HepG2 (cell line): ENCODE measurements at regions not wholly inside any gene's neighbourhood (a gene's known extent, or its start where the extent isn't known, plus 50 kb on each side); places are given as distances from the start of the nearest gene placed in this dataset.

Source experiments
- ATAC-seq: fragments of 200-7000 bp; cut with Tn5 transposase; 3 replicates; pipeline ENCODE4 v1.9.1; 2020; ENCODE audit warnings: mild to moderate bottlenecking, moderate library complexity
- BruUV-seq: library from RNA; stranded (reverse); fragments of 400-500 nt; replicated peaks from 2 replicates; lab custom pipeline; 2021; lab: Mats Ljungman, UMichigan
- CTCF ChIA-PET: fragments of 300-600 bp; formaldehyde crosslinking; extraction: SDS; loops from one replicate; lab custom pipeline; 2021; ENCODE audit warnings: low total read pairs, inconsistent platforms, low intra/inter-chr PET ratio; lab: Yijun Ruan, JAX
- POLR2A ChIA-PET: fragments of 350-600 bp; sonication (Branson Sonifier 250); formaldehyde crosslinking; loops from one replicate; lab custom pipeline; 2020; ENCODE audit warnings: antibody characterized with exemption, inconsistent platforms; lab: Yijun Ruan, JAX
- DNase-seq: peaks from one replicate; pipeline ENCODE4 v3.0.0-alpha.2; 2015; ENCODE audit warnings: low spot score
- FAIRE-seq: peaks from 3 replicates; lab custom pipeline; 2011; peaks lifted over from hg19 to GRCh38; lab: Jason Lieb, UNC
- H2AFZ ChIP-seq: one replicate; pipeline ENCODE4 v1.6.1; 2011; ENCODE audit warnings: low read length, inconsistent platforms
- H3K27ac ChIP-seq: fragments of 300-600 bp; 3 replicates; pipeline ENCODE4 v1.8.0; 2011; ENCODE audit warnings: mixed run types, mild to moderate bottlenecking, mixed read lengths, low read length, inconsistent platforms; ENCODE audit not compliant: insufficient read depth; ENCODE audit errors: extremely low read length
- H3K27me3 ChIP-seq, 2 experiments: fragments of 200-600 bp in 1 of 2; 2 replicates in 1 of 2; 3 replicates in 1 of 2; pipeline versions ENCODE4 v1.6.0 to v1.8.0; 2011; ENCODE audit warnings: low read length in 2 of 2, mild to moderate bottlenecking in 2 of 2, moderate library complexity in 2 of 2, inconsistent platforms in 1 of 2; ENCODE audit not compliant: insufficient read depth in 2 of 2, control insufficient read depth in 1 of 2
- H3K36me3 ChIP-seq, 2 experiments: fragments of 200-600 bp in 1 of 2; replicated peaks in 1 of 2; 2 replicates in 1 of 2; 3 replicates in 1 of 2; pipeline versions ENCODE4 v1.5.1 to v1.8.0; 2011; ENCODE audit warnings: low read length in 2 of 2, inconsistent platforms in 1 of 2; ENCODE audit not compliant: insufficient read depth in 2 of 2, control insufficient read depth in 1 of 2
- H3K4me1 ChIP-seq: 2 replicates; pipeline ENCODE4 v1.5.1; 2012; ENCODE audit warnings: low read length, inconsistent platforms; ENCODE audit not compliant: insufficient read depth
- H3K4me2 ChIP-seq: 2 replicates; pipeline ENCODE4 v1.6.0; 2011; ENCODE audit warnings: low read depth, low read length, inconsistent platforms
- H3K4me3 ChIP-seq, 3 experiments: fragments of 200-600 bp in 1 of 3; sonication (generic), shearing (Covaris generic) in 1 of 3; replicated peaks in 1 of 3; 2 replicates each; pipeline ENCODE4 v1.5.1; 2011 to 2016; ENCODE audit warnings: low read length in 3 of 3, inconsistent platforms in 2 of 3, low read depth in 2 of 3, mild to moderate bottlenecking in 2 of 3, control low read depth in 1 of 3, mixed read lengths in 1 of 3; ENCODE audit not compliant: insufficient read depth in 1 of 3
- H3K79me2 ChIP-seq: one replicate; pipeline ENCODE4 v1.6.1; 2011; ENCODE audit warnings: low read length, inconsistent platforms; ENCODE audit not compliant: insufficient read depth
- H3K9ac ChIP-seq: 2 replicates; pipeline ENCODE4 v1.6.0; 2011; ENCODE audit warnings: mild to moderate bottlenecking, low read depth, low read length, inconsistent platforms; ENCODE audit not compliant: insufficient read depth
- H3K9me3 ChIP-seq: 2 replicates; pipeline ENCODE4 v1.5.1; 2012; ENCODE audit warnings: mild to moderate bottlenecking, low read length
- H4K20me1 ChIP-seq: 2 replicates; pipeline ENCODE4 v1.6.0; 2011; ENCODE audit warnings: inconsistent platforms, mild to moderate bottlenecking, low read length, moderate library complexity; ENCODE audit not compliant: insufficient read depth
- GLI4 ChIP-seq: sonication (generic); formaldehyde crosslinking; IDR thresholded peaks from 2 replicates; pipeline ENCODE4 v1.5.1; 2020; ENCODE audit warnings: missing genetic modification reagents, mild to moderate bottlenecking, moderate library complexity, borderline replicate concordance
- HOXA5 ChIP-seq: sonication (generic); formaldehyde crosslinking; IDR thresholded peaks from 2 replicates; pipeline ENCODE4 v1.4.0; 2020; ENCODE audit warnings: missing genetic modification reagents
- JDP2 ChIP-seq: sonication (generic); formaldehyde crosslinking; IDR thresholded peaks from 2 replicates; pipeline ENCODE4 v1.8.1; 2022; ENCODE audit warnings: missing genetic modification reagents, borderline replicate concordance
- JUNB ChIP-seq: sonication (generic); formaldehyde crosslinking; IDR thresholded peaks from 2 replicates; pipeline ENCODE4 v1.8.0; 2022; ENCODE audit warnings: missing genetic modification reagents, mild to moderate bottlenecking, borderline replicate concordance
- MAFF ChIP-seq: IDR thresholded peaks from 2 replicates; pipeline ENCODE4 v1.6.1; 2011; ENCODE audit warnings: low read depth, low read length, improper control_type of control experiment
- MAZ ChIP-seq, 2 experiments: sonication (generic) in 1 of 2; formaldehyde crosslinking in 1 of 2; IDR thresholded peaks; 2 replicates each; pipeline versions ENCODE4 v1.5.0 to v1.6.1; 2012 to 2020; ENCODE audit warnings: low read depth in 2 of 2, mild to moderate bottlenecking in 2 of 2, borderline replicate concordance in 1 of 2, improper control_type of control experiment in 1 of 2, low read length in 1 of 2, missing genetic modification reagents in 1 of 2, moderate library complexity in 1 of 2
- MEIS2 ChIP-seq: sonication (generic); formaldehyde crosslinking; IDR thresholded peaks from 2 replicates; pipeline ENCODE4 v1.9.0; 2021; ENCODE audit warnings: mild to moderate bottlenecking, missing genetic modification reagents
- NFATC3 ChIP-seq: sonication (generic); formaldehyde crosslinking; IDR thresholded peaks from 2 replicates; pipeline ENCODE4 v1.5.1; 2020; ENCODE audit warnings: mild to moderate bottlenecking, missing genetic modification reagents
- NFE2 ChIP-seq: sonication (generic); formaldehyde crosslinking; IDR thresholded peaks from 2 replicates; pipeline ENCODE4 v1.4.0; 2020; ENCODE audit warnings: missing genetic modification reagents
- RNF2 ChIP-seq: fragments of 450-650 bp; conservative IDR thresholded peaks from 2 replicates; pipeline ENCODE4 v1.6.1; 2016; ENCODE audit warnings: low read depth
- ZBTB37 ChIP-seq: sonication (generic); formaldehyde crosslinking; IDR thresholded peaks from 2 replicates; pipeline ENCODE4 v1.4.0; 2020; ENCODE audit warnings: mild to moderate bottlenecking, missing genetic modification reagents
- ZFP1 ChIP-seq: IDR thresholded peaks from 2 replicates; pipeline ENCODE4 v1.6.1; 2016
- ZFP41 ChIP-seq: sonication (generic); formaldehyde crosslinking; IDR thresholded peaks from 2 replicates; pipeline ENCODE4 v1.4.0; 2020; ENCODE audit warnings: mild to moderate bottlenecking, missing genetic modification reagents, borderline replicate concordance
- ZNF3 ChIP-seq: IDR thresholded peaks from 2 replicates; pipeline ENCODE4 v1.7.0; 2017; ENCODE audit warnings: inconsistent platforms
- ZNF687 ChIP-seq: sonication (generic); formaldehyde crosslinking; IDR thresholded peaks from 2 replicates; pipeline ENCODE4 v1.5.1; 2020; ENCODE audit warnings: mild to moderate bottlenecking, missing genetic modification reagents, moderate library complexity
- WGBS: methylation state at CpG from one replicate; pipeline ENCODE4 v1.1.6; 2017; ENCODE audit warnings: low lambda C conversion rate; 5-methylcytosine and 5-hydroxymethylcytosine counted together
- in situ Hi-C: cut with HindIII; loops from 2 replicates; pipeline ENCODE4 v1.10.0; 2017; ENCODE audit warnings: low pct_unique_long_range_greater_than_20kb; ENCODE audit not compliant: extremely low pct_ligation_motif_present
- intact Hi-C: fragments of 100-400 bp; cut with micrococcal nuclease; formaldehyde crosslinking; loops from one replicate; pipeline ENCODE4 v1.10.0; 2022; ENCODE audit not compliant: unreplicated experiment
- TF ChIP-seq, protein P1 (sequence below): sonication (generic); formaldehyde crosslinking; IDR thresholded peaks from 2 replicates; pipeline ENCODE4 v1.5.1; 2020; ENCODE audit warnings: mild to moderate bottlenecking, missing genetic modification reagents, moderate library complexity
- TF ChIP-seq, protein P2 (sequence below): sonication (generic); formaldehyde crosslinking; IDR thresholded peaks from 2 replicates; pipeline ENCODE4 v1.4.0; 2020; ENCODE audit warnings: mild to moderate bottlenecking, missing genetic modification reagents
- TF ChIP-seq, protein P3 (sequence below): sonication (generic); formaldehyde crosslinking; IDR thresholded peaks from 2 replicates; pipeline ENCODE4 v1.4.0; 2020; ENCODE audit warnings: mild to moderate bottlenecking, missing genetic modification reagents

DNA sequence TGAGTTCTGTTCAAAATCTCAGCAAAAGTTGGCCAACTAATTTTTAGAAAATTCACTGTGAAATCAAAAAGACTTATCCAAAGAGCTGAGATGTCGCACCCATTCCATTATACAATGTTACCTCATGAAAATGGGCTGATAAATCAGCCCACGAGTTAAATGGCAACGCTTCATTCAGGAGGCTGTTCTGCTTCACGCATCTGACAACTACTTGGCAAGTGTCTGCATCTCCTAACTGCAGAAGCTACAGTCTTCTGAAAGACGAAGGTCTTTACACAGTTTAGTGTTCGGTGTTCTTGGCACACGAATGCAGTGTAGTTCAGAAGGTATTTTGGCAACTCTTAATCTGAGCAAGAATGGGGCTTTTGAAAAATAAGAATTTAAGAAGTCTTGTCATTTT is 166.6 kb upstream of the DKK2 start:
- FAIRE-seq (no peak), DNase-seq (no peak), ATAC-seq (no peak)
- Histone ChIP-seq H4K20me1 (no peaks in the 10 kb centered on the region), H3K27ac (no peak overlapping the region), H3K79me2 (no peaks in the 10 kb centered on the region), H3K4me3 (no peak overlapping the region), H2AFZ (no peak overlapping the region), H3K27me3 (no peaks in the 10 kb centered on the region), H3K9ac (no peak overlapping the region), H3K4me1 (no peaks in the 10 kb centered on the region), H3K4me2 (no peak overlapping the region), H3K9me3 (no peaks in the 10 kb centered on the region), H3K36me3 (no peaks in the 10 kb centered on the region)
- BruUV-seq = no TSS peak
- ChIA-PET CTCF (no interaction called here), POLR2A (no interaction called here)
- in situ Hi-C loops (no loop called here), intact Hi-C loops (no loop called here)
- 30% methylated on average over 7 of the region's 7 CpGs for WGBS
- TF ChIP-seq RNF2 (no peak), ZNF3 (CRISPR knock-in tag) (no peak), ZBTB37 (CRISPR knock-in tag) (no peak), GLI4 (no peak), HOXA5 (CRISPR knock-in tag) (no peak), NFATC3 (no peak), ZFP1 (CRISPR knock-in tag) (no peak), JDP2 (CRISPR knock-in tag) (no peak), ZFP41 (no peak), JUNB (CRISPR knock-in tag) (no peak), MAFF (no peak), ZNF687 (CRISPR knock-in tag) (no peak), MAZ (IDR thresholded peaks at IDR 0.05; ENCODE audit: borderline replicate concordance, low read depth, low read length) (no peak), MAZ (CRISPR knock-in tag; IDR thresholded peaks at IDR 0.05; ENCODE audit: low read depth) (no peak), NFE2 (no peak), MEIS2 (CRISPR knock-in tag) (no peak)
- TF ChIP-seq, protein P1, sequence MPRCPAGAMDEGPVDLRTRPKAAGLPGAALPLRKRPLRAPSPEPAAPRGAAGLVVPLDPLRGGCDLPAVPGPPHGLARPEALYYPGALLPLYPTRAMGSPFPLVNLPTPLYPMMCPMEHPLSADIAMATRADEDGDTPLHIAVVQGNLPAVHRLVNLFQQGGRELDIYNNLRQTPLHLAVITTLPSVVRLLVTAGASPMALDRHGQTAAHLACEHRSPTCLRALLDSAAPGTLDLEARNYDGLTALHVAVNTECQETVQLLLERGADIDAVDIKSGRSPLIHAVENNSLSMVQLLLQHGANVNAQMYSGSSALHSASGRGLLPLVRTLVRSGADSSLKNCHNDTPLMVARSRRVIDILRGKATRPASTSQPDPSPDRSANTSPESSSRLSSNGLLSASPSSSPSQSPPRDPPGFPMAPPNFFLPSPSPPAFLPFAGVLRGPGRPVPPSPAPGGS (CRISPR knock-in tag) = no peak
- TF ChIP-seq, protein P2, sequence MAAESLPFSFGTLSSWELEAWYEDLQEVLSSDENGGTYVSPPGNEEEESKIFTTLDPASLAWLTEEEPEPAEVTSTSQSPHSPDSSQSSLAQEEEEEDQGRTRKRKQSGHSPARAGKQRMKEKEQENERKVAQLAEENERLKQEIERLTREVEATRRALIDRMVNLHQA (CRISPR knock-in tag) = no peak
- TF ChIP-seq, protein P3, sequence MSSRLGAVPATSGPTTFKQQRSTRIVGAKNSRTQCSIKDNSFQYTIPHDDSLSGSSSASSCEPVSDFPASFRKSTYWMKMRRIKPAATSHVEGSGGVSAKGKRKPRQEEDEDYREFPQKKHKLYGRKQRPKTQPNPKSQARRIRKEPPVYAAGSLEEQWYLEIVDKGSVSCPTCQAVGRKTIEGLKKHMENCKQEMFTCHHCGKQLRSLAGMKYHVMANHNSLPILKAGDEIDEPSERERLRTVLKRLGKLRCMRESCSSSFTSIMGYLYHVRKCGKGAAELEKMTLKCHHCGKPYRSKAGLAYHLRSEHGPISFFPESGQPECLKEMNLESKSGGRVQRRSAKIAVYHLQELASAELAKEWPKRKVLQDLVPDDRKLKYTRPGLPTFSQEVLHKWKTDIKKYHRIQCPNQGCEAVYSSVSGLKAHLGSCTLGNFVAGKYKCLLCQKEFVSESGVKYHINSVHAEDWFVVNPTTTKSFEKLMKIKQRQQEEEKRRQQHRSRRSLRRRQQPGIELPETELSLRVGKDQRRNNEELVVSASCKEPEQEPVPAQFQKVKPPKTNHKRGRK (CRISPR knock-in tag) = no peak
